IMR-90 (cell line): ENCODE measurements at regions not wholly inside any gene's neighbourhood (a gene's known extent, or its start where the extent isn't known, plus 50 kb on each side); places are given as distances from the start of the nearest gene placed in this dataset.

Experiments
- ATAC-seq: fragments of 200-7000 bp; cut with Tn5 transposase; 2 replicates; pipeline ENCODE4 v1.9.1; 2020; ENCODE audit warnings: low read depth, mild to moderate bottlenecking, moderate library complexity
- BruUV-seq: library from RNA; stranded (reverse); fragments of 400-500 nt; replicated peaks from 2 replicates; lab custom pipeline; 2021; lab: Mats Ljungman, UMichigan
- CTCF ChIA-PET: fragments of 300-600 bp; formaldehyde crosslinking; extraction: SDS; loops from one replicate; lab custom pipeline; 2021; ENCODE audit warnings: antibody characterized with exemption; lab: Yijun Ruan, JAX
- POLR2A ChIA-PET: fragments of 300-600 bp; sonication (Branson Sonifier 250); formaldehyde crosslinking; loops from one replicate; lab custom pipeline; 2022; ENCODE audit warnings: antibody characterized with exemption; ENCODE audit not compliant: unreplicated experiment; lab: Charles Lee
- DNase-seq: peaks from one replicate; pipeline ENCODE4 v3.0.0; 2013
- H2AFZ ChIP-seq: replicated peaks from 2 replicates; pipeline ENCODE3; 2013; ENCODE audit warnings: low read length, mild to moderate bottlenecking; ENCODE audit not compliant: poor library complexity
- H2AK5ac ChIP-seq: 2 replicates; pipeline ENCODE4 v1.6.1; 2013; ENCODE audit warnings: low read depth, low read length, inconsistent platforms
- H2AK9ac ChIP-seq: replicated peaks from 2 replicates; pipeline ENCODE3; 2013; ENCODE audit warnings: mild to moderate bottlenecking, low read depth, low read length, moderate library complexity; ENCODE audit not compliant: poor library complexity
- H2BK120ac ChIP-seq: 2 replicates; pipeline ENCODE4 v1.6.1; 2013; ENCODE audit warnings: low read depth, low read length, inconsistent platforms
- H2BK15ac ChIP-seq: 3 replicates; pipeline ENCODE4 v1.6.1; 2013; ENCODE audit warnings: low read depth, low read length, inconsistent platforms
- H2BK20ac ChIP-seq: 2 replicates; pipeline ENCODE4 v1.6.1; 2013; ENCODE audit warnings: low read depth, mild to moderate bottlenecking, inconsistent platforms, low read length, moderate library complexity
- H2BK5ac ChIP-seq: 2 replicates; pipeline ENCODE4 v1.6.1; 2013; ENCODE audit warnings: mild to moderate bottlenecking, low read depth, low read length, inconsistent platforms; ENCODE audit not compliant: poor library complexity, severe bottlenecking
- H3K14ac ChIP-seq: replicated peaks from 2 replicates; pipeline ENCODE4 v1.6.1; 2013; ENCODE audit warnings: low read depth, low read length, inconsistent platforms
- H3K18ac ChIP-seq: 2 replicates; pipeline ENCODE4 v1.6.1; 2013; ENCODE audit warnings: low read depth, low read length, control low read depth
- H3K23ac ChIP-seq: 2 replicates; pipeline ENCODE4 v1.6.1; 2013; ENCODE audit warnings: low read depth, low read length, inconsistent platforms
- H3K27ac ChIP-seq: 2 replicates; pipeline ENCODE4 v1.5.1; 2013; ENCODE audit warnings: mild to moderate bottlenecking, control low read depth, low read length; ENCODE audit not compliant: insufficient read depth
- H3K27me3 ChIP-seq: 2 replicates; pipeline ENCODE4 v1.6.1; 2013; ENCODE audit warnings: low read length; ENCODE audit not compliant: control insufficient read depth, insufficient read depth
- H3K36me3 ChIP-seq: 2 replicates; pipeline ENCODE4 v1.6.1; 2013; ENCODE audit warnings: low read length, mixed read lengths; ENCODE audit not compliant: control insufficient read depth, insufficient read depth
- H3K4ac ChIP-seq: 2 replicates; pipeline ENCODE4 v1.6.1; 2013; ENCODE audit warnings: low read depth, low read length, inconsistent platforms
- H3K4me1 ChIP-seq: 2 replicates; pipeline ENCODE4 v1.6.1; 2013; ENCODE audit warnings: low read length, mixed read lengths; ENCODE audit not compliant: control insufficient read depth, insufficient read depth
- H3K4me2 ChIP-seq: 2 replicates; pipeline ENCODE4 v1.6.1; 2013; ENCODE audit warnings: low read depth, mild to moderate bottlenecking, control low read depth, low read length, moderate library complexity
- H3K4me3 ChIP-seq: 2 replicates; pipeline ENCODE4 v1.5.1; 2013; ENCODE audit warnings: low read depth, mild to moderate bottlenecking, control low read depth, low read length, moderate library complexity; ENCODE audit not compliant: insufficient read depth
- H3K56ac ChIP-seq: 2 replicates; pipeline ENCODE4 v1.6.1; 2013; ENCODE audit warnings: low read length, inconsistent platforms; ENCODE audit not compliant: insufficient read depth; ENCODE audit errors: extremely low read depth
- H3K79me1 ChIP-seq, 2 experiments: 2 replicates each; pipeline ENCODE4 v1.6.1; 2013; ENCODE audit warnings: low read length in 2 of 2, inconsistent platforms in 1 of 2, low read depth in 1 of 2
- H3K9ac ChIP-seq: 2 replicates; pipeline ENCODE4 v1.6.1; 2013; ENCODE audit warnings: low read depth, low read length, control low read depth
- H3K9me1 ChIP-seq: 2 replicates; pipeline ENCODE4 v1.6.1; 2013; ENCODE audit warnings: low read length, inconsistent platforms; ENCODE audit not compliant: insufficient read depth
- H3K9me3 ChIP-seq: 2 replicates; pipeline ENCODE4 v1.6.1; 2013; ENCODE audit warnings: low read length; ENCODE audit not compliant: control insufficient read depth, insufficient read depth
- H4K20me1 ChIP-seq: 2 replicates; pipeline ENCODE4 v1.6.1; 2013; ENCODE audit warnings: low read length, inconsistent platforms; ENCODE audit not compliant: insufficient read depth
- H4K5ac ChIP-seq: 2 replicates; pipeline ENCODE4 v1.6.1; 2013; ENCODE audit warnings: mild to moderate bottlenecking, low read depth, low read length, control low read depth
- H4K8ac ChIP-seq, 2 experiments: 2 replicates each; pipeline ENCODE4 v1.6.1; 2013; ENCODE audit warnings: low read depth in 2 of 2, low read length in 2 of 2, control low read depth in 1 of 2, inconsistent platforms in 1 of 2
- H4K91ac ChIP-seq: 2 replicates; pipeline ENCODE4 v1.6.1; 2013; ENCODE audit warnings: low read depth, low read length, inconsistent platforms; ENCODE audit not compliant: insufficient read depth
- RAD21 ChIP-seq: IDR thresholded peaks from 2 replicates; pipeline ENCODE4 v1.6.1; 2012; ENCODE audit warnings: low read length, improper control_type of control experiment
- USF2 ChIP-seq: fragments of 150-350 bp; IDR thresholded peaks from 2 replicates; pipeline ENCODE4 v1.6.1; 2017; ENCODE audit warnings: mild to moderate bottlenecking, antibody characterized with exemption, low read length, low read depth
- WGBS, 2 experiments: methylation state at CpG; one replicate each; pipeline versions ENCODE4 v1.1.5 to v1.1.7; 2013; ENCODE audit warnings: missing lambda C conversion rate in 2 of 2; ENCODE audit not compliant: insufficient read length in 1 of 2; ENCODE audit errors: extremely low coverage in 2 of 2; 5-methylcytosine and 5-hydroxymethylcytosine counted together
- dilution Hi-C: fragments of 300-500 bp; cut with HindIII; formaldehyde crosslinking; loops from one replicate; pipeline ENCODE4 v1.14.3; 2018; ENCODE audit warnings: low sequenced_read_pairs; ENCODE audit not compliant: unreplicated experiment
- in situ Hi-C: fragments of 300-500 bp; cut with MboI; formaldehyde crosslinking; loops from 3 replicates; pipeline ENCODE4 v1.14.3; 2019; ENCODE audit warnings: low sequenced_read_pairs, inconsistent platforms, mixed read lengths
- intact Hi-C: fragments of 100-400 bp; cut with micrococcal nuclease; formaldehyde crosslinking; loops from 2 replicates; pipeline ENCODE4 v1.10.0; 2022

- Histone ChIP-seq H3K9ac (no peak overlapping the region), H2AFZ (no peak overlapping the region), H4K91ac (no peak overlapping the region), H2BK5ac (no peak overlapping the region), H4K20me1 (no peaks in the 10 kb centered on the region), H3K36me3 (no peaks in the 10 kb centered on the region), H4K5ac (no peak overlapping the region), H4K8ac (no peak overlapping the region), H2BK20ac (no peak overlapping the region), H2BK120ac (no peak overlapping the region), H3K18ac (no peak overlapping the region), H3K79me1 (no peaks in the 10 kb centered on the region), H2BK15ac (no peak overlapping the region), H3K4ac (no peak overlapping the region), H3K4me1 (no peaks in the 10 kb centered on the region), H3K4me2 (no peak overlapping the region), H3K23ac (no peak overlapping the region), H3K14ac (no peak overlapping the region), H3K56ac (no peak overlapping the region), H2AK5ac (no peak overlapping the region), H3K9me1 (no peaks in the 10 kb centered on the region), H3K9me3 (no peaks in the 10 kb centered on the region), H3K4me3 (no peak overlapping the region), H3K27me3 (no peaks in the 10 kb centered on the region), H2AK9ac (no peak overlapping the region), H3K27ac (no peak overlapping the region)
- POLR2A ChIA-PET: no interaction called here
- ATAC-seq (no peak), DNase-seq (no peak)
- in situ Hi-C loops: no loop called here
- dilution Hi-C loops: no loop called here
- no TSS peak for BruUV-seq
- TF ChIP-seq USF2: no peak
- TF ChIP-seq RAD21: no peak
- WGBS, 2 experiments: no CpG with 5 or more reads among the region's 1 CpG
- CTCF ChIA-PET: no interaction called here
- intact Hi-C loops: no loop called here
Measured at GRCh38 chr5:158637039-158637438, 462.7 kb downstream of the EBF1 start.
